HG02571 (cell line): ENCODE measurements at regions not wholly inside any gene's neighbourhood (a gene's known extent, or its start where the extent isn't known, plus 50 kb on each side); places are given as distances from the start of the nearest gene placed in this dataset.
"Not testable (repeated sequence)": the region's sequence is repeated elsewhere in the genome, so short reads cannot be mapped to it uniquely, and the experiment has no call there.

Source experiments
- ATAC-seq: cut with Tn5 transposase; IDR thresholded peaks from one replicate; pipeline ENCODE4 v1.9.1; 2021; ENCODE audit warnings: mild to moderate bottlenecking, moderate library complexity; ENCODE audit not compliant: unreplicated experiment

DNA sequence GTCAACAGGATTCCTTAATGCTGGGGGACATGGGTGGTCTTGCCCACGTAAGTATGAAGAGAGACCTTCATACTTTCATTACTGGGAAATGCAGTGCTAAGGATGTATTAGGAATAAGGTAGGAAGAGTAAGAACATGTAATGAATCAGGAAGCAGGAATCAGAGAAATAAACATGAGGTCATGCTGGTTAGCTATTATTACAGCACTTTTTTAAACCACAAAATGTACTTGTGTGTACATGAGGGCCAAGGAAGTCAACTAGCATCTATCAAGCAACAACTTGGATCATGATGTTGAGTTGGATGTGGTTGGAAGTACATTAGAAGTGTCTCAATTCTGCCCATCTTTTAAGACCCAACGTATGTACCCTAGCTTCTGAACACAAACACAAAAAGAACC lies 63.5 kb upstream of the E2F3 start:
- no peak for ATAC-seq

DNA sequence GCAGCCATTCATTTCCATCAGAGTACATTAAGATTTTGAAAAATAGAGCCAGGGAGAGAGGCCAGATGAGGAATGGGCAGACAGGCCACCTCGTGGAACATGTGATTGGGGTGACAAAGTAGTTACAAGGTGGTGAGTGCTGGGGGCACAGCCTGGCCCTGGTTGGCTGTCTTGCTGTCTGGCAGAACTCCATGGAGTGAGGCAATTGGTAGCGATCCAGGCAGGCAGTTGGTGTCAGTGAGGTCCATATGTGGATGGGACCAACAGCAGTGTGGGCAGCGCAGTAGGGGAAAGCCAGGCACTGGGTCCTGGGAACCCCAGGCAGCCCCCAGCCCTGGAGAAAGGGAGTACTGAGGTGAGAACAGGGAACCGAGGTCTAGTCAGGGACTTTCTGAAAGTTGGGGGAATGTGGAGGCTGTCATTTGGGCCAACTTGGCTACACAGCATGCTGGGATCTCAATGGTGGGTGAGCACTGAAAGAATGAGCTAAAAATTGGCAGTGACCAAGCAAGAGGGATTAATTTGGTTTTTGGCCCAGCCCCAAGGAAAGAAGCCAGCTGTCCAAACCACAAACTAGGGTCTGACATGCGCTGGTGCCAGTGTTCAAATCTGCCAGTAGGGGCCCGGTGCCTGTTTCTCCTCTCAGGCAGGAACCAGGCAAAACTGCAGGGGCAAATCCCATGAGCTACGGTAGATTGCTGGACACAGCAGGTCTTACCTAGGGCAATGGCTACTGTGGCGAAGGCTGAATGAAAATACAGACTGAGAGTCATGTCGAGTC lies 61.4 kb upstream of the E2F3 start:
- ATAC-seq = no peak

GRCh38 chr6:20341096-20341495 lies 60.6 kb upstream of the E2F3 start:
- no peak for ATAC-seq

DNA sequence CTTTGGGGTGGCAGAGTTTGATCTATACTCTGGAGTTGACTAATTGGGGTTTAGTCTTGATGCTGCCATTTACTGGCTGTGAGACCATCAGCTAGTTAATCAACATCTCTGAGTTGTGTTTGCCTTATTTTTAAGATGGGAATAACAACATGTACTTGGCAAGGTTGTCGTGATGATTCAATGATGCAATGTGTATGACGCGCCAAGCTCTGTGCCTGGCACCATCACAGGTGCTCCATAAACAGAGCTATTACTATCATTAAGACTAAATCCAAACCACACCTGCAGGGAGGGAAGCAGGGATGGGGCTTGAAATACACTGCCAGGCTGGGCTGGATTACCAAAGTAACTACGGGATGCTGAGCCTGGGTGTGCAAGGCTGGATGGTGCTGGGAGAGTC lies 60.1 kb upstream of the E2F3 start:
- no peak for ATAC-seq

- not testable (repeated sequence) for ATAC-seq
Measured at GRCh38 chr6:20346948-20347347, 54.7 kb upstream of the E2F3 start.

- no peak for ATAC-seq
Measured at GRCh38 chr6:20348041-20348440, 53.6 kb upstream of the E2F3 start.

DNA sequence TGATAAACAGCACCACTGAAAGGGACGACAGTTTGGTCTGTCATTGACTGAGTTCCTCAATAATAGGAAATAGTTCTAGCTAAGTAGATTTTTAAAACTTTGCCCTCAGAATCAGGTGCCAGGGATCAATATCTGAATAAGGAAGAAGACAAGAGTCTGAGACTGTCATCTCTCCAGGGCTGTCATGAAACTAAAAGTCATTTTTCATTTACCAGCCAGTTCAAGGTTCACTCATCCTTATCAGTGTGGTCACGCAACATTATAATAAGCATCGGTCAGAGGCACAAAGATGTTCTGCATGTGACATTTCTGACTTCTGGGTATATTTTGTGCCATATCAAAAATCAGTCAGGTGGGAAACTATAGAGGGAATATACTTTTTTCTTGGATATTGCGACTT lies 52.5 kb upstream of the E2F3 start:
- ATAC-seq = no peak

DNA sequence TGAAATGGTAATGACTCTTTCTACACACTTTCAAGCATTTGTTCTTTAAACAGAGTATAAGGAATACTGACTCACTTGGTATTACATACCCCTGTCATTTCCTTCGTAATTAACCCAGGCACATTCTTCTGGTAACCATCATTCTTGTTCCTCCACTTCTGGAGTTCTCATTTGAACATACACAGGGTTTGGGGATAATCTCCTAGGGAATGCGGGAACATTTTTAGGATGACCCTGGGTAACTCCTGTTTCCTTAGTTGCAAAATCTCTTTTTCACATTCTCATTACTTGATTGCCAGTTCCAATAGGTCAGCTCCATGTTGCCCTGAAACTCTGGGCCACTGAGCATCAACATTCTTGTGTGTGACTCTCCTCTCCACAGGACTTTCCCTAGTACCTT lies 51.5 kb upstream of the E2F3 start:
- no peak for ATAC-seq

GRCh38 chr6:20351534-20351933 lies 50.1 kb upstream of the E2F3 start:
- no peak for ATAC-seq
